ENCODE measurements at regions not wholly inside any gene's neighbourhood (a gene's known extent, or its start where the extent isn't known, plus 50 kb on each side); places are given as distances from the start of the nearest gene placed in this dataset.
"Not testable (repeated sequence)": the region's sequence is repeated elsewhere in the genome, so short reads cannot be mapped to it uniquely, and the experiment has no call there.

GRCh38 chr19:28601723-28602440 lies 611.1 kb downstream of the UQCRFS1 start:
- DNase-seq (ENCODE audit: low read depth) = no peak
- TF ChIP-seq CTCF (IDR thresholded peaks at IDR 0.05; ENCODE audit: insufficient read depth, low read length, severe bottlenecking) = no peak
- no peak for FAIRE-seq
- Histone ChIP-seq H3K27me3 (ENCODE audit: control insufficient read depth, insufficient read depth, low read length) (no peaks in the 10 kb centered on the region), H3K36me3 (ENCODE audit: control insufficient read depth, insufficient read depth, low read length) (no peaks in the 10 kb centered on the region), H3K4me3 (ENCODE audit: low read depth, low read length) (no peak overlapping the region)

- TF ChIP-seq CTCF (IDR thresholded peaks at IDR 0.05; ENCODE audit: insufficient read depth, low read length, severe bottlenecking) = no peak
- no peaks in the 10 kb centered on the region for H3K36me3 ChIP-seq (ENCODE audit: control insufficient read depth, insufficient read depth, low read length)
- no peaks in the 10 kb centered on the region for H3K27me3 ChIP-seq (ENCODE audit: control insufficient read depth, insufficient read depth, low read length)
- no peak overlapping the region for H3K4me3 ChIP-seq (ENCODE audit: low read depth, low read length)
- DNase-seq (ENCODE audit: low read depth) = no peak
- FAIRE-seq = no peak
Observed at GRCh38 chr19:28598861-28599260, 614.1 kb downstream of the UQCRFS1 start.

GRCh38 chr19:28596561-28597071 lies 616.3 kb downstream of the UQCRFS1 start:
- H3K4me3 ChIP-seq (ENCODE audit: low read depth, low read length) = no peak overlapping the region
- no peaks in the 10 kb centered on the region for H3K36me3 ChIP-seq (ENCODE audit: control insufficient read depth, insufficient read depth, low read length)
- DNase-seq (ENCODE audit: low read depth) = no peak
- no peaks in the 10 kb centered on the region for H3K27me3 ChIP-seq (ENCODE audit: control insufficient read depth, insufficient read depth, low read length)
- TF ChIP-seq CTCF (IDR thresholded peaks at IDR 0.05; ENCODE audit: insufficient read depth, low read length, severe bottlenecking) = no peak
- no peak for FAIRE-seq

- FAIRE-seq (no peak), DNase-seq (ENCODE audit: low read depth) (no peak)
- H3K4me3 ChIP-seq (ENCODE audit: low read depth, low read length) = no peak overlapping the region
- no peaks in the 10 kb centered on the region for H3K27me3 ChIP-seq (ENCODE audit: control insufficient read depth, insufficient read depth, low read length)
- TF ChIP-seq CTCF (IDR thresholded peaks at IDR 0.05; ENCODE audit: insufficient read depth, low read length, severe bottlenecking) = no peak
- no peaks in the 10 kb centered on the region for H3K36me3 ChIP-seq (ENCODE audit: control insufficient read depth, insufficient read depth, low read length)
Observed at GRCh38 chr19:28595722-28596480, 617.0 kb downstream of the UQCRFS1 start.

- DNase-seq (ENCODE audit: low read depth) (no peak), FAIRE-seq (no peak)
- no peak overlapping the region for H3K4me3 ChIP-seq (ENCODE audit: low read depth, low read length)
- no peaks in the 10 kb centered on the region for H3K36me3 ChIP-seq (ENCODE audit: control insufficient read depth, insufficient read depth, low read length)
- TF ChIP-seq CTCF (IDR thresholded peaks at IDR 0.05; ENCODE audit: insufficient read depth, low read length, severe bottlenecking) = no peak
- no peaks in the 10 kb centered on the region for H3K27me3 ChIP-seq (ENCODE audit: control insufficient read depth, insufficient read depth, low read length)
Observed at GRCh38 chr19:28594737-28595136, 618.2 kb downstream of the UQCRFS1 start.

GRCh38 chr19:28589991-28590411 lies 623.0 kb downstream of the UQCRFS1 start:
- not testable (repeated sequence) for H3K27me3 ChIP-seq (ENCODE audit: control insufficient read depth, insufficient read depth, low read length); H3K36me3 ChIP-seq (ENCODE audit: control insufficient read depth, insufficient read depth, low read length); H3K4me3 ChIP-seq (ENCODE audit: low read depth, low read length); DNase-seq (ENCODE audit: low read depth); FAIRE-seq

All from bronchial epithelial cell (primary cell).